Calu3 (cell line): ENCODE measurements at regions not wholly inside any gene's neighbourhood (a gene's known extent, or its start where the extent isn't known, plus 50 kb on each side); places are given as distances from the start of the nearest gene placed in this dataset.

Experiments used
- BruUV-seq: library from RNA; stranded (reverse); fragments of 400-500 nt; replicated peaks from 2 replicates; lab custom pipeline; 2021; lab: Mats Ljungman, UMichigan
- CTCF ChIA-PET: fragments of 300-600 bp; sonication (Branson Sonifier 250); formaldehyde crosslinking; loops from one replicate; lab custom pipeline; 2022; ENCODE audit warnings: antibody characterized with exemption; lab: Charles Lee
- DNase-seq: peaks from one replicate; pipeline ENCODE4 v3.0.0; 2022
- H3K27ac Mint-ChIP-seq: one replicate; pipeline ENCODE4 v1.8.0; 2022; ENCODE audit warnings: mixed read lengths; ENCODE audit not compliant: unreplicated experiment
- H3K27me3 Mint-ChIP-seq: one replicate; pipeline ENCODE4 v1.8.0; 2022; ENCODE audit warnings: mixed read lengths; ENCODE audit not compliant: unreplicated experiment
- H3K36me3 Mint-ChIP-seq: one replicate; pipeline ENCODE4 v1.8.0; 2022; ENCODE audit warnings: mild to moderate bottlenecking, moderate library complexity, mixed read lengths; ENCODE audit not compliant: insufficient read depth, unreplicated experiment
- H3K4me1 Mint-ChIP-seq: one replicate; pipeline ENCODE4 v1.8.0; 2022; ENCODE audit warnings: mild to moderate bottlenecking, low read depth, mixed read lengths; ENCODE audit not compliant: unreplicated experiment
- H3K4me3 Mint-ChIP-seq: one replicate; pipeline ENCODE4 v1.8.0; 2022; ENCODE audit warnings: mild to moderate bottlenecking, low read depth, moderate library complexity, mixed read lengths; ENCODE audit not compliant: unreplicated experiment
- H3K9me3 Mint-ChIP-seq: one replicate; pipeline ENCODE4 v1.8.0; 2022; ENCODE audit warnings: low read depth, mixed read lengths; ENCODE audit not compliant: unreplicated experiment
- intact Hi-C: fragments of 100-400 bp; cut with micrococcal nuclease; formaldehyde crosslinking; loops from one replicate; pipeline ENCODE4 v1.10.0; 2022; ENCODE audit not compliant: unreplicated experiment
- TF ChIP-seq, protein P1 (sequence below): fragments of 200-600 bp; IDR thresholded peaks from one replicate; pipeline ENCODE4 v1.8.0; 2022; ENCODE audit warnings: antibody characterized with exemption; ENCODE audit not compliant: unreplicated experiment

DNA sequence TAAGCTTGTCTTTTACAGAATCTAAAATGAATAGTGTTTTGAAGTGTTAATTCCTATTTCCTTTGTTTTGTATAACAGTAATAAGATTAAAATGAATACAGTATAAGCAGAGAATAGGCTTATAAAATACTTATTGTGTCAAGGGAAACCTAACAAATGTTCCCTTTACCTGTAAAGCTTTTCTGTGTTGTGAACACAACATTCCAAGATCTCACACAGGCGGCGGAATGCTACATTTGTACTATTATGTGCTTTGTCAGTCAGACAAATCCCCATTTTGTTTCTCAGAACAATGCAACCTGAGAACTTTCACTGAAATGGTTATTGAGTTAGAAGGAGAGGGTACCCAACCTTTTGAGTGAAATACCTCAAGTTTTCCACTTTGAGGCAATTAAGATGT lies 1170.3 kb downstream of the OLFM4 start:
- intact Hi-C loops, result no loop called here
- Mint-ChIP-seq H3K4me3 (no peak overlapping the region), H3K9me3 (peaks cover 10% of the 10 kb centered on the region), H3K4me1 (no peaks in the 10 kb centered on the region), H3K27ac (no peak overlapping the region), H3K27me3 (no peaks in the 10 kb centered on the region), H3K36me3 (no peaks in the 10 kb centered on the region)
- CTCF ChIA-PET, result no interaction called here
- TF ChIP-seq, protein P1, sequence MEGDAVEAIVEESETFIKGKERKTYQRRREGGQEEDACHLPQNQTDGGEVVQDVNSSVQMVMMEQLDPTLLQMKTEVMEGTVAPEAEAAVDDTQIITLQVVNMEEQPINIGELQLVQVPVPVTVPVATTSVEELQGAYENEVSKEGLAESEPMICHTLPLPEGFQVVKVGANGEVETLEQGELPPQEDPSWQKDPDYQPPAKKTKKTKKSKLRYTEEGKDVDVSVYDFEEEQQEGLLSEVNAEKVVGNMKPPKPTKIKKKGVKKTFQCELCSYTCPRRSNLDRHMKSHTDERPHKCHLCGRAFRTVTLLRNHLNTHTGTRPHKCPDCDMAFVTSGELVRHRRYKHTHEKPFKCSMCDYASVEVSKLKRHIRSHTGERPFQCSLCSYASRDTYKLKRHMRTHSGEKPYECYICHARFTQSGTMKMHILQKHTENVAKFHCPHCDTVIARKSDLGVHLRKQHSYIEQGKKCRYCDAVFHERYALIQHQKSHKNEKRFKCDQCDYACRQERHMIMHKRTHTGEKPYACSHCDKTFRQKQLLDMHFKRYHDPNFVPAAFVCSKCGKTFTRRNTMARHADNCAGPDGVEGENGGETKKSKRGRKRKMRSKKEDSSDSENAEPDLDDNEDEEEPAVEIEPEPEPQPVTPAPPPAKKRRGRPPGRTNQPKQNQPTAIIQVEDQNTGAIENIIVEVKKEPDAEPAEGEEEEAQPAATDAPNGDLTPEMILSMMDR, result no peak
- no peak for DNase-seq
- no TSS peak for BruUV-seq

- DNase-seq, result no peak
- intact Hi-C loops, result no loop called here
- Mint-ChIP-seq H3K4me3 (no peak overlapping the region), H3K36me3 (no peaks in the 10 kb centered on the region), H3K27ac (no peak overlapping the region), H3K4me1 (no peaks in the 10 kb centered on the region), H3K27me3 (no peaks in the 10 kb centered on the region), H3K9me3 (peaks cover 12% of the 10 kb centered on the region)
- CTCF ChIA-PET, result no interaction called here
- no TSS peak for BruUV-seq
- TF ChIP-seq, protein P1, result no peak
These were observed 1178.0 kb downstream of the OLFM4 start for GRCh38 chr13:54206626-54207025.

DNA sequence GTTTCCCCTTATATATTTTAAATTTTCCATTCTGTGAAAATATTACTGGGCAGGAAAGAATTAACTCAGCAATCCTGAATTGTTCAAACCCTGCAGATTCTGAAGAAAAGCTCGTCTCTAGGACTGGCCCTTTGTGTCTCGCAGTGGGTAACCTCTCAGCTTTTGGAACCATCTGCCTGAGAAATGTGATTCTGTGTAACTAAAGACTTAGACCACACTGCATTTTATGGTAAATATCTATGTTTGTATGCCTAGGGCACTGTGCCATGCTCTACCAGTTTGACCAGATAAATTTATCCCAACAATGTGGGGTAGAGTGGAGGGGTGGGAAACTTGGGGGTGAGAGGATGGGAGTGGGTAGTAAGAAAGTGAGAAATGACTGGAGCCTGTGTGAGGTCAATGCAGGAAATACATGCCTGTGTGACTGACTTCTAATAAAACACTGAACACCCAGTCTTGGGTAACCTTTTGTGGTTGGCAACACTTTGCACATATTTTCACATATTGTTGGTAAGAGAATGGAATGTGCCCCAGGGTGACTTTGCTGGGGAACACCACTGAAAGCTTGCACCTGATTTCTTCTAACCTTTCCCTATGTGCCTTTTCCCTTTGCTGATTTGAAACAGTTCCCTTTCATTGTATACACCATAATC lies 1181.9 kb downstream of the OLFM4 start:
- BruUV-seq, result no TSS peak
- Mint-ChIP-seq H3K4me3 (no peak overlapping the region), H3K4me1 (no peaks in the 10 kb centered on the region), H3K27ac (no peak overlapping the region), H3K27me3 (no peaks in the 10 kb centered on the region), H3K36me3 (no peaks in the 10 kb centered on the region), H3K9me3 (peaks cover 11% of the 10 kb centered on the region)
- TF ChIP-seq, protein P1, result no peak
- DNase-seq, result no peak
- CTCF ChIA-PET, result no interaction called here
- intact Hi-C loops, result no loop called here

DNA sequence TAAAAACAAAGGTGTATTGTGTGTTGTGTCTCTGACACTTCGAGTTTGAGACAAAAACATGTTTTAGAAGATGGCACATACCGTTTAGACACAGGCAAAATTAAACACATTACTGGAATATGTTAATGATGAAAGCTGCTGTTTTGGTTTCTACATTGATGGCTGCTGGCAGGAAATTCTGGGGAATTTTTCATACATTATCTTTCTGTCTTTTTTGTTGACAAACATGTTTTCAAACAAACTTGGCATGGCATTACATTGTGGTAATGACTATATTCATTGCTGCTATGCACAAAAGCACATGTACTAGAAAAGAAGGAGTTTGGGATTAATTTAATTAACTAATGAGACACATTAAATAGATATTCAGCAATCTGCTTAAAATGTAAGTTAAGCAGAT lies 1187.6 kb downstream of the OLFM4 start:
- no peaks in the 10 kb centered on the region for H3K27me3 Mint-ChIP-seq
- H3K27ac Mint-ChIP-seq, result no peak overlapping the region
- H3K9me3 Mint-ChIP-seq, result peaks cover 15% of the 10 kb centered on the region
- H3K36me3 Mint-ChIP-seq, result no peaks in the 10 kb centered on the region
- no peak for DNase-seq
- BruUV-seq, result no TSS peak
- intact Hi-C loops, result no loop called here
- CTCF ChIA-PET, result no interaction called here
- H3K4me1 Mint-ChIP-seq, result no peaks in the 10 kb centered on the region
- no peak overlapping the region for H3K4me3 Mint-ChIP-seq
- TF ChIP-seq, protein P1, result no peak
